Thyroid gland (tissue), 4 donors: ENCODE measurements at regions not wholly inside any gene's neighbourhood (a gene's known extent, or its start where the extent isn't known, plus 50 kb on each side); places are given as distances from the start of the nearest gene placed in this dataset.

Experiments used
- DNase-seq, 2 donors: peaks; one replicate each; pipeline ENCODE4 v3.0.0-alpha.2; 2019
- H3K27ac ChIP-seq, 3 donors: fragments of 200-600 bp; sonication (generic); 1 replicate in 2 of 3; 2 replicates in 1 of 3; pipeline ENCODE4 v1.5.1; 2016 to 2019; ENCODE audit warnings: mild to moderate bottlenecking in 1 of 3, moderate library complexity in 1 of 3
- H3K27me3 ChIP-seq: fragments of 200-600 bp; sonication (generic); one replicate; pipeline ENCODE4 v1.5.1; 2019
- H3K36me3 ChIP-seq, 2 donors: fragments of 200-600 bp; sonication (generic); one replicate each; pipeline ENCODE4 v1.5.1; 2016 to 2019
- H3K4me1 ChIP-seq, 2 donors: fragments of 200-600 bp; sonication (generic); one replicate each; pipeline ENCODE4 v1.5.1; 2017 to 2019
- H3K4me3 ChIP-seq, 3 donors: fragments of 200-600 bp; sonication (generic); replicated peaks in 1 of 3; 1 replicate in 2 of 3; 2 replicates in 1 of 3; pipeline ENCODE4 v1.5.1; 2016; ENCODE audit warnings: mild to moderate bottlenecking in 1 of 3
- H3K9me3 ChIP-seq: fragments of 200-600 bp; sonication (generic); one replicate; pipeline ENCODE4 v1.5.1; 2017
- CTCF ChIP-seq, 6 experiments: fragments of 200-600 bp in 3 of 6; fragments of 450-650 bp in 3 of 6; sonication (generic) in 3 of 6; IDR thresholded peaks; one replicate each; pipeline ENCODE4 v1.5.1; 2016 to 2019; ENCODE audit warnings: antibody characterized with exemption in 6 of 6, mild to moderate bottlenecking in 2 of 6, inconsistent platforms in 1 of 6, moderate library complexity in 1 of 6
- POLR2A ChIP-seq, 2 donors: fragments of 450-650 bp; IDR thresholded peaks; one replicate each; pipeline ENCODE4 v1.6.1; 2017; ENCODE audit warnings: antibody characterized with exemption in 2 of 2, mild to moderate bottlenecking in 2 of 2, moderate library complexity in 1 of 2
- WGBS, 2 donors: methylation state at CpG; one replicate each; pipeline ENCODE4 v1.1.5; 2017; 5-methylcytosine and 5-hydroxymethylcytosine counted together
- intact Hi-C: fragments of 100-400 bp; cut with DNase I; formaldehyde crosslinking; loops from one replicate; pipeline ENCODE4 v1.15.1; 2023

GRCh38 chr4:66568001-66568400, 897.7 kb upstream of the EPHA5 start:
- WGBS, 2 donors = 95 to 97% methylated on average over 2 of the region's 2 CpGs
- Histone ChIP-seq H3K4me1 (no peaks in the 10 kb centered on the region), H3K36me3 (no peaks in the 10 kb centered on the region), H3K27ac (no peak overlapping the region), H3K9me3 (no peaks in the 10 kb centered on the region), H3K27me3 (no peaks in the 10 kb centered on the region), H3K4me3 (no peak overlapping the region)
- DNase-seq = no peak
- TF ChIP-seq POLR2A (IDR thresholded peaks at IDR 0.05) (no peak), CTCF (IDR thresholded peaks at IDR 0.05) (no peak)
- intact Hi-C loops = no loop called here

GRCh38 chr4:66567551-66567950, 897.3 kb upstream of the EPHA5 start:
- no peak for DNase-seq
- H3K27ac ChIP-seq = no peak overlapping the region
- TF ChIP-seq CTCF (IDR thresholded peaks at IDR 0.05) (no peak), POLR2A (IDR thresholded peaks at IDR 0.05) (no peak)
- intact Hi-C loops = no loop called here
- no peak overlapping the region for H3K4me3 ChIP-seq
- no peaks in the 10 kb centered on the region for H3K36me3 ChIP-seq
- no peaks in the 10 kb centered on the region for H3K9me3 ChIP-seq
- no peaks in the 10 kb centered on the region for H3K27me3 ChIP-seq
- H3K4me1 ChIP-seq = no peaks in the 10 kb centered on the region

DNA sequence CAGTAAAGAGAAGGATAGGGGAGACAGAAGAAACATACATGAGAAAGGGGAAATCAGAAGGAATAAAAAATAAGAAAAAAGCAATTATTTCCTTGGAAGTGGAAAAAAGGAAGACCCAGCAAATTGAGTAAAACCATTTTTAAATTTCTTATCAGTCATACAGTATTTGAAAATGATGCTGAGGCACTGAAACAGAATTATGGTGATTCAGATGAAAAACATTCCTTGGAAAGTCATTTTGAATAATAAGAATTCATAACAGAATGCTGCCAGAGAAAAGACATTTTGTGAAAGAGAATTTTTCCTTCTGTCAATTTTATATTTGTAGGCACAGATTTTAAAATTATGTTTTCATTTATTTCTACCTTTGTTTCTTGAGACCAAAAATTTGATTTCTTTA, 895.5 kb upstream of the EPHA5 start:
- no peak overlapping the region for H3K4me3 ChIP-seq
- no peaks in the 10 kb centered on the region for H3K4me1 ChIP-seq
- no peak for DNase-seq
- TF ChIP-seq POLR2A (IDR thresholded peaks at IDR 0.05) = no peak
- no peak for TF ChIP-seq CTCF (IDR thresholded peaks at IDR 0.05)
- H3K9me3 ChIP-seq = no peaks in the 10 kb centered on the region
- no peak overlapping the region for H3K27ac ChIP-seq
- H3K27me3 ChIP-seq = no peaks in the 10 kb centered on the region
- no peaks in the 10 kb centered on the region for H3K36me3 ChIP-seq
- intact Hi-C loops = no loop called here

GRCh38 chr4:66564901-66565651, 894.8 kb upstream of the EPHA5 start:
- H3K27ac ChIP-seq = no peak overlapping the region

More at GRCh38 chr4:66564901-66565651, 894.8 kb upstream of the EPHA5 start:
- no peaks in the 10 kb centered on the region for H3K36me3 ChIP-seq
- no peaks in the 10 kb centered on the region for H3K27me3 ChIP-seq
- TF ChIP-seq POLR2A (IDR thresholded peaks at IDR 0.05) = no peak
- TF ChIP-seq CTCF (IDR thresholded peaks at IDR 0.05) = no peak
- no peaks in the 10 kb centered on the region for H3K9me3 ChIP-seq
- 67 to 71% methylated on average over 12 of the region's 12 CpGs for WGBS, 2 donors
- H3K4me1 ChIP-seq = no peaks in the 10 kb centered on the region
- no peak overlapping the region for H3K4me3 ChIP-seq
- no peak for DNase-seq
- intact Hi-C loops = no loop called here
